ENCODE measurements at regions not wholly inside any gene's neighbourhood (a gene's known extent, or its start where the extent isn't known, plus 50 kb on each side); places are given as distances from the start of the nearest gene placed in this dataset.

- TF ChIP-seq CTCF (conservative IDR thresholded peaks at IDR 0.05 in 1 of 2, IDR thresholded peaks at IDR 0.05 in 1 of 2; ENCODE audit: extremely low read depth in 1 of 2, insufficient read depth in 1 of 2, low read depth in 1 of 2, low read length in 2 of 2) (no peak), EZH2 (IDR thresholded peaks at IDR 0.05; ENCODE audit: borderline replicate concordance, low read length) (no peak)
These were observed 69.3 kb downstream of the MIS18A start for GRCh38 chr21:32209580-32209979.

All from mammary epithelial cell (primary cell).